Brain microvascular endothelial cell (primary cell): ENCODE measurements at regions not wholly inside any gene's neighbourhood (a gene's known extent, or its start where the extent isn't known, plus 50 kb on each side); places are given as distances from the start of the nearest gene placed in this dataset.

ENCODE experiments used
- DNase-seq: peaks from one replicate; pipeline ENCODE4 v3.0.0-alpha.2; 2020
- H3K27ac ChIP-seq: fragments of 250-450 bp; sonication (Bioruptor Pico); 2 replicates; pipeline ENCODE4 v1.5.1; 2020; ENCODE audit warnings: mild to moderate bottlenecking, moderate library complexity
- H3K27me3 ChIP-seq: fragments of 250-450 bp; sonication (Bioruptor Pico); replicated peaks from 2 replicates; pipeline ENCODE4 v1.5.1; 2020; ENCODE audit warnings: mild to moderate bottlenecking
- H3K36me3 ChIP-seq: fragments of 250-450 bp; sonication (Bioruptor Pico); replicated peaks from 2 replicates; pipeline ENCODE4 v1.5.1; 2020; ENCODE audit warnings: mild to moderate bottlenecking
- H3K4me3 ChIP-seq: 2 replicates; pipeline ENCODE4 v1.5.1; 2011; ENCODE audit warnings: low read depth, mild to moderate bottlenecking, control low read depth, low read length, moderate library complexity
- in situ Hi-C: cut with HindIII; loops from 2 replicates; pipeline ENCODE4 v1.10.0; 2017; ENCODE audit warnings: low sequenced_read_pairs, low pct_ligation_motif_present
- TF ChIP-seq, protein P1 (sequence below): IDR thresholded peaks from 2 replicates; pipeline ENCODE4 v1.5.1; 2011; ENCODE audit warnings: low read depth, mild to moderate bottlenecking, moderate library complexity, low read length, control low read depth, inconsistent platforms; ENCODE audit errors: missing control alignments

DNA sequence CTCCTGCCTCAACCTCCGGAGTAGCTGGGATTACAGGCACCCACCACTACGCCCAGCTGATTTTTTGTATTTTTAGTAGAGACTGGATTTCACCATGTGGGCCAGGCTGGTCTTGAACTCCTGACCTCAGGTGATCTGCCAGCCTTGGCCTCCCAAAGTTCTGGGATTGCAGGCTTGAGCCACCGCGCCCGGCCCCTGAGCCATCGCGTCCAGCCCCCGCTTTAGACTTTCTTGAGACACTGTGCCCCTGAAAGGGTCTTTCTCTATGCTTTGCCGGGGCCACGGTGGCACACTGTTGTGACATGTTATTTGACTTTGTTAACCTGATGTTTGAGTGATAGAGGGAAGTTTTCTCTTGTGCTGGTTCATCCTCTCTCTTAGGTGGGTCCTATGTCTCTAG, 186.4 kb downstream of the BTG1 start:
- Histone ChIP-seq H3K27me3 (no peaks in the 10 kb centered on the region), H3K36me3 (no peaks in the 10 kb centered on the region), H3K4me3 (no peak overlapping the region), H3K27ac (no peak overlapping the region)
- DNase-seq, result no peak
- in situ Hi-C loops, result no loop called here
- TF ChIP-seq, protein P1, sequence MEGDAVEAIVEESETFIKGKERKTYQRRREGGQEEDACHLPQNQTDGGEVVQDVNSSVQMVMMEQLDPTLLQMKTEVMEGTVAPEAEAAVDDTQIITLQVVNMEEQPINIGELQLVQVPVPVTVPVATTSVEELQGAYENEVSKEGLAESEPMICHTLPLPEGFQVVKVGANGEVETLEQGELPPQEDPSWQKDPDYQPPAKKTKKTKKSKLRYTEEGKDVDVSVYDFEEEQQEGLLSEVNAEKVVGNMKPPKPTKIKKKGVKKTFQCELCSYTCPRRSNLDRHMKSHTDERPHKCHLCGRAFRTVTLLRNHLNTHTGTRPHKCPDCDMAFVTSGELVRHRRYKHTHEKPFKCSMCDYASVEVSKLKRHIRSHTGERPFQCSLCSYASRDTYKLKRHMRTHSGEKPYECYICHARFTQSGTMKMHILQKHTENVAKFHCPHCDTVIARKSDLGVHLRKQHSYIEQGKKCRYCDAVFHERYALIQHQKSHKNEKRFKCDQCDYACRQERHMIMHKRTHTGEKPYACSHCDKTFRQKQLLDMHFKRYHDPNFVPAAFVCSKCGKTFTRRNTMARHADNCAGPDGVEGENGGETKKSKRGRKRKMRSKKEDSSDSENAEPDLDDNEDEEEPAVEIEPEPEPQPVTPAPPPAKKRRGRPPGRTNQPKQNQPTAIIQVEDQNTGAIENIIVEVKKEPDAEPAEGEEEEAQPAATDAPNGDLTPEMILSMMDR, result no peak

DNA sequence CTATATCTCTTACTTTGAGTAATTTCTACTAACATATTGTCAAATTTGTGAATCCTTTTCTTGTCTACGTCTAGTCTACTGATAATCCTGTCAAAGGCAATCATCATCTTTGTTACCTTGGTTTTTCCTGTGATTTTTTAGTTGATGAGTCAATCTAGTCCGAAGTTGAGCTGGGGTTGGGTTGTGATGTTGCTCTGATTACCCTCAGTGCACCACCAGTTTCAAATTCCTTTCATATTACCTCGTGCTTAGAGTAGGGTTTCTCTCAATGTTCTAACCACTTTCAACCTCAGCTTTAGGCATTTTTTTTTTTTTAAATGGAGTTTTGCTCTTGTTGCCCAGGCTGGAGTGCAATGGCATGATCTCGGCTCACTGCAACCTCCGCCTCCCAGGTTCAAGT, 186.8 kb downstream of the BTG1 start:
- TF ChIP-seq, protein P1, result no peak
- peak; percentile 79 for DNase-seq

DNA sequence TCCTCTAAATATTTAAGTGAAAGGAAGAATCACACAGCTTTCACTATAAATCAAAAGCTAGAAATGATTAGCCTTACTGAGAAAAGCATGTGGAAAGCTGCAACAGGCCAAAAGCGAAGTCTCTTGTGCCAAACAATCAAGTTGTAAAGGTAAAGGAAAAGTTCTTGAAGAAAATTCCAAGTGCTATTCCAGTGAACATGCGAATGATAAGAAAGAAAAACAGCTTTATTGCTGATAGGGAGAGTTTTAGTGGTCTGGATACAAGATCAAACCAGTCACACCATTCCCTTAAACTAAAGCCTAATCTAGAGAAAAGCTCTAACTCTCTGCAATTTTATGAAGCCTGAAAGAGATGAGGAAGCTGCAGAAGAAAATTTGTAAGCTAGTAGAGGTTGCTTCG, 190.9 kb downstream of the BTG1 start:
- in situ Hi-C loops, result no loop called here

More for the DNA sequence above, 186.8 kb downstream of the BTG1 start:
- H3K4me3 ChIP-seq, result no peak overlapping the region
- in situ Hi-C loops, result no loop called here
- no peak overlapping the region for H3K27ac ChIP-seq
- no peaks in the 10 kb centered on the region for H3K27me3 ChIP-seq
- no peaks in the 10 kb centered on the region for H3K36me3 ChIP-seq

DNA sequence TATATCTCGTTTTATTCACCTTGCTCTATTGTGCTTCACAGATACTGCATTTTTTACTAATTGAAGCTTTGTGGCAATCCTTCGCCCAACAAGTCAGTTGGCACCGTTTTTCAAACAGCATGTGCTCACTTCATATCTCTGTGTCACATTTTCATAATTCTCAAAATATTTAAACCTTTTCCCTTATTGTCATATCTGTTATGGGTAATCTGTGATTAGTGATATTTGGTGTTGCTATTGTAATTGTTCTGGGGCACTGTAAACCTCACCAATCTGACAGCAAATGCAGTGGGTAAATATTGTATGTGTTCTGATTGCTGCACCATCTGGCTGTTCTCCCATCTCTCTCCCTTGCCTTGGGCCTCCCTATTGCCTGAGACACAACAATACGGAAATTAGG, 191.3 kb downstream of the BTG1 start:
- DNase-seq, result no peak
- Histone ChIP-seq H3K36me3 (no peaks in the 10 kb centered on the region), H3K27ac (no peak overlapping the region), H3K27me3 (no peaks in the 10 kb centered on the region), H3K4me3 (no peak overlapping the region)
- in situ Hi-C loops, result no loop called here
- TF ChIP-seq, protein P1, result no peak

More for the DNA sequence above, 190.9 kb downstream of the BTG1 start:
- Histone ChIP-seq H3K36me3 (no peaks in the 10 kb centered on the region), H3K27ac (no peak overlapping the region), H3K27me3 (no peaks in the 10 kb centered on the region), H3K4me3 (no peak overlapping the region)
- no peak for DNase-seq
- TF ChIP-seq, protein P1, result no peak

DNA sequence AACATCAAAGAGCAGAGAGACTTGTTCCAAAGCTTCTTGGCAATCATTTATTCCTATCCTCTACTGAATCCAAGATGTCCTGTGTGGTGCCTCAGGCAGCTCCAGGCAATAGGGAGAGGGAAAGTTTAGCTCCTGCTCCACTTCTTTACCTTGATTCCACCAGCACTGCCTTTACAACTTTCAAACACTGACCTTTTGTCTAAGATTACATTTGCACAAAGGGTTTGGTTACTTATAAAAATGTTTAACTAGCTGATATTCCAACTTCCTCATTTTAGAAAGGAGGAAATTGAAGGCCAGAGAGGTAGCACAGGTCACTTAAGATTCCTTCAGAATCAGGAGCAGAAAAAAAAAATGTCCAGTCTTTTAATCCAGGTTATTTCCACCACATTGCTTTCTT, 192.7 kb downstream of the BTG1 start:
- Histone ChIP-seq H3K27ac (no peak overlapping the region), H3K36me3 (no peaks in the 10 kb centered on the region), H3K27me3 (no peaks in the 10 kb centered on the region), H3K4me3 (no peak overlapping the region)
- TF ChIP-seq, protein P1, result no peak
- in situ Hi-C loops, result no loop called here
- no peak for DNase-seq

DNA sequence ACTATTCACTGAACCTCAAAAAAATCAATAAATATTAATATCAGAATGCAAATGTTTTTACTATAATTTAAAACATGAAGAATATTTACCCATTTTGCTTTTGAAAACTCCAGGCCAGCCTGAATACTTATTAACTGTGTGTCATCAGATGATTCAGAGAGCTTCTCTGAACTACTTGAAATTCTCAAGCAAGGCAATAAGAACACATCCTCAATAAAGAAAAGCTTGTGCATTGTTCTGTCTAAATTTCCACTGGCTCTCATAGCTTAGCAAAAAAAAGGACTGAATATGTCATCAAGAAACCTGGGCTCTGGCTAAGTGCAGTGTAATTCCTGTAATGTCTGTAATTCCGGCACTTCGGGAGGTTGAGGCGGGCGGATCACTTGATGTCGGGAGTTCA, 194.1 kb downstream of the BTG1 start:
- no peak overlapping the region for H3K4me3 ChIP-seq
- H3K27ac ChIP-seq, result no peak overlapping the region
- TF ChIP-seq, protein P1, result no peak
- H3K27me3 ChIP-seq, result no peaks in the 10 kb centered on the region
- no peak for DNase-seq
- H3K36me3 ChIP-seq, result no peaks in the 10 kb centered on the region
- in situ Hi-C loops, result no loop called here
